Islet of Langerhans (tissue), 1 donor: ENCODE measurements at regions not wholly inside any gene's neighbourhood (a gene's known extent, or its start where the extent isn't known, plus 50 kb on each side); places are given as distances from the start of the nearest gene placed in this dataset.

Experiments used
- FAIRE-seq: peaks from one replicate; lab custom pipeline; 2011; peaks lifted over from hg19 to GRCh38; lab: Jason Lieb, UNC

- FAIRE-seq = no peak
Measured at GRCh38 chr22:47398921-47399790, 636.7 kb downstream of the TBC1D22A start.

- no peak for FAIRE-seq
Measured at GRCh38 chr22:47398491-47398890, 636.0 kb downstream of the TBC1D22A start.

GRCh38 chr22:47397673-47398072 is 635.2 kb downstream of the TBC1D22A start:
- FAIRE-seq = no peak

- FAIRE-seq = no peak
Measured at GRCh38 chr22:47396515-47396914, 634.1 kb downstream of the TBC1D22A start.

GRCh38 chr22:47396105-47396504 is 633.7 kb downstream of the TBC1D22A start:
- no peak for FAIRE-seq

- FAIRE-seq = no peak
Measured at GRCh38 chr22:47395481-47395880, 633.0 kb downstream of the TBC1D22A start.

- FAIRE-seq = no peak
Measured at GRCh38 chr22:47394504-47395440, 632.3 kb downstream of the TBC1D22A start.

GRCh38 chr22:47393191-47393590 is 630.7 kb downstream of the TBC1D22A start:
- FAIRE-seq = no peak

GRCh38 chr22:47392729-47393128 is 630.3 kb downstream of the TBC1D22A start:
- no peak for FAIRE-seq

GRCh38 chr22:47392054-47392347 is 629.6 kb downstream of the TBC1D22A start:
- FAIRE-seq = no peak

GRCh38 chr22:47391169-47392053 is 629.0 kb downstream of the TBC1D22A start:
- FAIRE-seq = no peak

- FAIRE-seq = no peak
Measured at GRCh38 chr22:47390026-47390970, 627.8 kb downstream of the TBC1D22A start.

GRCh38 chr22:47389201-47389600 is 626.8 kb downstream of the TBC1D22A start:
- no peak for FAIRE-seq

- no peak for FAIRE-seq
Measured at GRCh38 chr22:47388778-47389177, 626.3 kb downstream of the TBC1D22A start.

- FAIRE-seq = no peak
Measured at GRCh38 chr22:47388331-47388730, 625.9 kb downstream of the TBC1D22A start.

- FAIRE-seq = no peak
Measured at GRCh38 chr22:47386812-47387510, 624.5 kb downstream of the TBC1D22A start.

GRCh38 chr22:47384977-47385376 is 622.5 kb downstream of the TBC1D22A start:
- FAIRE-seq = no peak

GRCh38 chr22:47382164-47382890 is 619.9 kb downstream of the TBC1D22A start:
- no peak for FAIRE-seq

- FAIRE-seq = no peak
Measured at GRCh38 chr22:47381240-47381639, 618.8 kb downstream of the TBC1D22A start.

- FAIRE-seq = no peak
Measured at GRCh38 chr22:47380692-47381091, 618.2 kb downstream of the TBC1D22A start.
